ENCODE measurements at regions not wholly inside any gene's neighbourhood (a gene's known extent, or its start where the extent isn't known, plus 50 kb on each side); places are given as distances from the start of the nearest gene placed in this dataset.

- 43 to 59% (median 56%) methylated on average over 2 of the region's 2 CpGs for WGBS, 3 donors
Observed at GRCh38 chrX:96433409-96434077, 251.1 kb upstream of the DIAPH2 start.

DNA sequence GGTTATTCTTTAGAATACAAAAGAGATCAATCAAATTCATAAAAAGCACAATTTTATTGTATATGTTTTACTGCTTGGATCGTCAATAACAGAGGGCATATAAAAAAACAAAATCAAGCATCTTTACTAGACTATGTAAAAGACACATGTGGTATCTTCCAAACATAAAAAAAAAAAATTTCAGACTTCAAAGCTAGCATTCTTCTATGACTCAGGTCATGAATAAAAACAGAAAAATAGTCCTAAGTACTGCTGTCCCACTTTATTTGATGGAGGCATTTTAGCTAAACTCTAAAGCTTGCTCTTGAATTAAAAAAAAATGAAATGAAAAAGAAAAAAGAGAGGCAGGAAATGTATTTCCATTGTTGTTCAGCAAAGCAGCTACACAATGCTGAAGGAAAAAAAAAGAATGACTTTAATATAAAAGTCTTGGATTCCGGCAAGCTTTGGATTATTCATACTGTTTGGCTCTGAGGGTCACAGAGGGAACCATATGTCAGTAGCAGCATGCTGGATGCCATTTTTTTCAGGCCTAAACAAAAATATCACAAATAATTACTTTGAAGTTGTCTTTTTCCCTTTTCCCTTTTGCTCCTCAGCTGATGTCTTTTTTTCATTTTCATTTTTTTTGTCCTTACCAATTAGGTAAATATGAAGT is 249.1 kb upstream of the DIAPH2 start:
- peaks cover 0 to 10% (median 0%) of the 10 kb centered on the region in 3 donors for H3K27me3 ChIP-seq (ENCODE audit: insufficient read depth in 3 of 3, low read length in 2 of 3)
- no peak for TF ChIP-seq CTCF (IDR thresholded peaks at IDR 0.05)
- WGBS, 3 donors, result 63 to 77% (median 76%) methylated on average over 2 of the region's 2 CpGs
- no peaks in the 10 kb centered on the region for H3K9me3 ChIP-seq
- H3K27ac ChIP-seq, result no peak overlapping the region
- H3K4me1 ChIP-seq, result no peaks in the 10 kb centered on the region
- H3K36me3 ChIP-seq (ENCODE audit: insufficient read depth in 1 of 2, low read depth in 1 of 2), result no peaks in the 10 kb centered on the region
- ATAC-seq (no peak), DNase-seq (no peak)
- intact Hi-C loops (cut with DNase I), result no loop called here
- H3K4me3 ChIP-seq, result no peak overlapping the region

More at GRCh38 chrX:96433409-96434077, 251.1 kb upstream of the DIAPH2 start:
- Histone ChIP-seq H3K4me1 (no peaks in the 10 kb centered on the region), H3K27me3 (ENCODE audit: insufficient read depth in 3 of 3, low read length in 2 of 3) (peaks cover 0 to 24% (median 0%) of the 10 kb centered on the region in 3 donors), H3K9me3 (no peaks in the 10 kb centered on the region), H3K27ac (no peak overlapping the region), H3K36me3 (ENCODE audit: insufficient read depth in 1 of 2, low read depth in 1 of 2) (no peaks in the 10 kb centered on the region), H3K4me3 (no peak overlapping the region)
- TF ChIP-seq CTCF (IDR thresholded peaks at IDR 0.05), result no peak
- intact Hi-C loops (cut with DNase I), result no loop called here
- ATAC-seq (no peak), DNase-seq (no peak)

DNA sequence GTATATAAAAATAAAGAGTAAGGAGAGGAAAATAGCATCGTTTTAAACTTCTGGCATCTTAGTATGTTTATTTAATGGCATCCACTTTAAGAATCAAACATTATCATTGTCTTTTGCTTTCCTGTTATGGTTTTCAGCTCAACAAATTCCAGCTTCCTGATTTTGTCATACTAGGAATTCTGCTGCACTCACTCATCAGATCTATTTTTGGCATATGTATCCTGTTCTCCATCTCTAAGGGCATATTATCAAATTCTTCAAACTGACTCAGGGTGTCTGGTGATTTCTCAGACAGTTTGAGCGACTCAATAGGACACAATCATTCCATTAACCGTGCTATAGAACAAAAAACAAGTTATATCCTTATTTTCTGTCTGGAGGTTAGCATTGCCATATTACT is 248.5 kb upstream of the DIAPH2 start:
- Histone ChIP-seq H3K27ac (no peak overlapping the region), H3K36me3 (ENCODE audit: insufficient read depth in 1 of 2, low read depth in 1 of 2) (no peaks in the 10 kb centered on the region), H3K9me3 (no peaks in the 10 kb centered on the region), H3K4me3 (no peak overlapping the region), H3K27me3 (ENCODE audit: insufficient read depth in 3 of 3, low read length in 2 of 3) (peaks cover 0 to 12% (median 0%) of the 10 kb centered on the region in 3 donors), H3K4me1 (no peaks in the 10 kb centered on the region)
- intact Hi-C loops (cut with DNase I), result no loop called here
- ATAC-seq, result no peak
- DNase-seq, result no peak
- no peak for TF ChIP-seq CTCF (IDR thresholded peaks at IDR 0.05)
- WGBS, 3 donors, result 48 to 57% (median 50%) methylated on average over 3 of the region's 3 CpGs

GRCh38 chrX:96438803-96439202 is 245.8 kb upstream of the DIAPH2 start:
- Histone ChIP-seq H3K27ac (no peak overlapping the region), H3K9me3 (no peaks in the 10 kb centered on the region), H3K36me3 (ENCODE audit: insufficient read depth in 1 of 2, low read depth in 1 of 2) (no peaks in the 10 kb centered on the region), H3K4me1 (no peaks in the 10 kb centered on the region), H3K4me3 (no peak overlapping the region), H3K27me3 (ENCODE audit: insufficient read depth in 3 of 3, low read length in 2 of 3) (peaks cover 0 to 22% (median 0%) of the 10 kb centered on the region in 3 donors)
- TF ChIP-seq CTCF (IDR thresholded peaks at IDR 0.05), result no peak
- WGBS, 3 donors, result 43 to 66% (median 63%) methylated on average over 1 of the region's 1 CpG
- DNase-seq (no peak), ATAC-seq (no peak)
- intact Hi-C loops (cut with DNase I), result no loop called here

Data from psoas muscle (tissue), 7 donors.